Type B pancreatic cell (in vitro differentiated cells): ENCODE measurements at regions not wholly inside any gene's neighbourhood (a gene's known extent, or its start where the extent isn't known, plus 50 kb on each side); places are given as distances from the start of the nearest gene placed in this dataset.
A peak's percentile ranks its signal among the peaks of the same experiment; 100 is the strongest.

Experiments used
- DNase-seq: peaks from one replicate; pipeline ENCODE4 v3.0.0; 2021; ENCODE audit warnings: mixed read lengths; ENCODE audit not compliant: unreplicated experiment; ENCODE audit errors: extremely low spot score
- H3K27ac Mint-ChIP-seq: 2 replicates; pipeline ENCODE4 v1.8.0; 2021; ENCODE audit warnings: mild to moderate bottlenecking, mixed read lengths
- H3K27me3 Mint-ChIP-seq: 2 replicates; pipeline ENCODE4 v1.8.0; 2021; ENCODE audit warnings: mixed read lengths
- H3K36me3 Mint-ChIP-seq: 2 replicates; pipeline ENCODE4 v1.8.0; 2021; ENCODE audit warnings: mixed read lengths
- H3K4me1 Mint-ChIP-seq: one replicate; pipeline ENCODE4 v1.8.0; 2021; ENCODE audit warnings: mixed read lengths; ENCODE audit not compliant: unreplicated experiment
- H3K4me3 Mint-ChIP-seq: 2 replicates; pipeline ENCODE4 v1.8.0; 2021; ENCODE audit warnings: mild to moderate bottlenecking, mixed read lengths
- H3K9me3 Mint-ChIP-seq: 2 replicates; pipeline ENCODE4 v1.8.0; 2021; ENCODE audit warnings: mixed read lengths
- CTCF ChIP-seq: fragments of 200-600 bp; sonication (generic); conservative IDR thresholded peaks from 2 replicates; pipeline ENCODE4 v1.5.0; 2021; ENCODE audit warnings: antibody characterized with exemption, mild to moderate bottlenecking

- Mint-ChIP-seq H3K27ac (no peak overlapping the region), H3K4me1 (peaks cover 5% of the 10 kb centered on the region), H3K9me3 (no peaks in the 10 kb centered on the region), H3K4me3 (no peak overlapping the region), H3K27me3 (no peaks in the 10 kb centered on the region), H3K36me3 (no peaks in the 10 kb centered on the region)
- no peak for DNase-seq
- TF ChIP-seq CTCF = no peak
Observed at GRCh38 chr2:150292807-150293206, 194.7 kb downstream of the RND3 start.

DNA sequence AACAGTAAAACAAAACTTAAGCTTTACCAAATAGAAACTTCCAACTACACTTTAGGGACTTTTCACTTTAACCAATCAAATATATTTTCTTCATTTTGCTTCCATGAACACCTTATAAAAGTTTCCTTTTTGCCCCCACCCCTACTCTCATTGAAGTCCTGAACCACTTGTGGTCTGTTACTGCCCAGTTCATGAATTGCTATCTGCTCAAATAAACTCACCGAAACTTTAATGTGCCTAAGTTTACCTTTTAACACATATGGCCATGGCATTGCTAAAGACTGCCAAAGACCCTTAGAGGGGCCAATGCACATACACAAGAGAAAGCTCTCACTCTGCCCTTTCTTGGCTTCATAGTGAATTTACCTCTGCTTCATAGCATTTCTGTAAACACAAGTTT lies 195.3 kb downstream of the RND3 start:
- H3K36me3 Mint-ChIP-seq = no peaks in the 10 kb centered on the region
- no peak overlapping the region for H3K4me3 Mint-ChIP-seq
- no peak overlapping the region for H3K27ac Mint-ChIP-seq
- peaks cover 5% of the 10 kb centered on the region for H3K4me1 Mint-ChIP-seq
- no peak for DNase-seq
- no peaks in the 10 kb centered on the region for H3K9me3 Mint-ChIP-seq
- TF ChIP-seq CTCF = no peak
- no peaks in the 10 kb centered on the region for H3K27me3 Mint-ChIP-seq

DNA sequence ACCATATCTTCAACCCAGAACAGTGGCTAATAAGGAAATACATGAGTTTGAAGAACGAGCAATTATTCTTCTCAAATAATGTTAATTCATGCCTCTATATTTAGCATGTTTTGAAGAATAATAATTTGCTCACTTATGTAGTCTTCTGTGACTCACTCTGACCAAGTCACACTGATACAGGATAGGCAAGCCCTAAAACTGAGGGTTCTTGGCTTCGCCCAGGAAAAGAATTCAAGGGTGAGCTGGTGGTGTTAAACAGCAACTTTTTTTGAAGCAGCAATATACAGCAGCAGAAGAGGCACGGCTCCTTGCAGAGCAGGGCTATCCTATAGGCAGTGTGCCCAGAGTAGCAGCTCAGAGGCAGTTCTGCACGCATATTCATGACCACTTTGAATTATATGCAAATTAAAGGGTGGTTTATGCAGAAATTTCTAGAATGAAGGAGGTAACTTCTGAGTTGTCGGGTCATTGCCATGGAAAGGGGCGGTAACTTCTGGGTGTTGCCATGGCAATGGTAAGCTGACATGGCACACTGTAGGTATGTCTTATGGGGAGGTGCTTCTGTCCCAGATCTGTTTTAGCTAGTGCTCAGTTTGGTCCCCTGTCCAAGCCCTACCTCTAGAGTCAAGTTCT lies 200.6 kb downstream of the RND3 start:
- Mint-ChIP-seq H3K27ac (peak overlapping the region; percentile 78), H3K27me3 (no peaks in the 10 kb centered on the region), H3K9me3 (no peaks in the 10 kb centered on the region), H3K36me3 (no peaks in the 10 kb centered on the region), H3K4me1 (no peaks in the 10 kb centered on the region), H3K4me3 (no peak overlapping the region)
- DNase-seq = no peak
- TF ChIP-seq CTCF = no peak

DNA sequence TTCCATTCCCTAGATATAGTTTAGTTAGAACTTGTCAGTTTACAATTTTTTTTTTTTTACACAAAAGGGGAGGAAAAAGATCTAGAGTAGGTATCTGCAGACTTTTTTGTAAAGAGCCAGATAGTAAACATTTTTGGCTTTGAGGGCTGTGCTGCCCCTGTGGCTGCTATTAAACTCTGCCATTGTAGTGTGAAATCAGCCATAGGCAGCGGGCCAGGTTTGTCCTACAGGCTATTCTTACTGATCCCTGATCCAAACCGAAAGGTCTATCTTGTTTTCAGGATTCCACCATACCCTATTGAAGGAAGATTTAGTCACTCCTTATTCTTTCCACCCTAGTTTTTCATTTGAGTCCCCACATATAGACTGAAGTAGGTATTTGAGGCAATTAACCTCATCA lies 203.4 kb downstream of the RND3 start:
- H3K9me3 Mint-ChIP-seq = peaks cover 6% of the 10 kb centered on the region
- DNase-seq = no peak
- no peak overlapping the region for H3K27ac Mint-ChIP-seq
- TF ChIP-seq CTCF = no peak
- H3K27me3 Mint-ChIP-seq = no peaks in the 10 kb centered on the region
- H3K36me3 Mint-ChIP-seq = no peaks in the 10 kb centered on the region
- no peak overlapping the region for H3K4me3 Mint-ChIP-seq
- peaks cover 9% of the 10 kb centered on the region for H3K4me1 Mint-ChIP-seq

- Mint-ChIP-seq H3K27ac (no peak overlapping the region), H3K36me3 (no peaks in the 10 kb centered on the region), H3K27me3 (no peaks in the 10 kb centered on the region), H3K4me1 (peaks cover 9% of the 10 kb centered on the region), H3K9me3 (peaks cover 6% of the 10 kb centered on the region), H3K4me3 (no peak overlapping the region)
- no peak for DNase-seq
- TF ChIP-seq CTCF = no peak
Observed at GRCh38 chr2:150282771-150283371, 204.6 kb downstream of the RND3 start.

- TF ChIP-seq CTCF = no peak
- H3K4me1 Mint-ChIP-seq = peaks cover 9% of the 10 kb centered on the region
- no peak overlapping the region for H3K4me3 Mint-ChIP-seq
- no peak for DNase-seq
- H3K9me3 Mint-ChIP-seq = peaks cover 8% of the 10 kb centered on the region
- no peak overlapping the region for H3K27ac Mint-ChIP-seq
- no peaks in the 10 kb centered on the region for H3K27me3 Mint-ChIP-seq
- H3K36me3 Mint-ChIP-seq = no peaks in the 10 kb centered on the region
Observed at GRCh38 chr2:150282357-150282756, 205.1 kb downstream of the RND3 start.
